ENCODE measurements at regions not wholly inside any gene's neighbourhood (a gene's known extent, or its start where the extent isn't known, plus 50 kb on each side); places are given as distances from the start of the nearest gene placed in this dataset.

- peaks cover 9% of the 10 kb centered on the region for H3K4me1 Mint-ChIP-seq (ENCODE audit: low read depth, unreplicated experiment)
- peaks cover 11% of the 10 kb centered on the region for H3K36me3 Mint-ChIP-seq (ENCODE audit: insufficient read depth, unreplicated experiment)
- H3K27me3 Mint-ChIP-seq (ENCODE audit: insufficient read depth, unreplicated experiment), result no peaks in the 10 kb centered on the region
- POLR2A ChIA-PET, result no interaction called here
- H3K9me3 ChIP-seq, result no peaks in the 10 kb centered on the region
- TF ChIP-seq CTCF (IDR thresholded peaks at IDR 0.05; ENCODE audit: insufficient read depth in 1 of 2, low read depth in 1 of 2, low read length in 1 of 2, severe bottlenecking in 1 of 2, unreplicated experiment in 1 of 2), result no peak
- no peak overlapping the region for H3K27ac Mint-ChIP-seq (ENCODE audit: unreplicated experiment)
- H3K27me3 ChIP-seq (replicated peaks; ENCODE audit: control insufficient read depth, insufficient read depth, low read length), result no peaks in the 10 kb centered on the region
- DNase-seq, result no peak
- H3K36me3 ChIP-seq (ENCODE audit: control insufficient read depth, insufficient read depth, low read length), result no peaks in the 10 kb centered on the region
- intact Hi-C loops (cut with micrococcal nuclease; ENCODE audit: unreplicated experiment), result no loop called here
- no peaks in the 10 kb centered on the region for H3K9me3 Mint-ChIP-seq (ENCODE audit: unreplicated experiment)
- CTCF ChIA-PET, result no interaction called here
- no peak overlapping the region for H3K4me3 Mint-ChIP-seq (ENCODE audit: unreplicated experiment)
- BruUV-seq (replicated peaks), result no TSS peak
- H3K4me3 ChIP-seq (ENCODE audit: low read depth, low read length), result no peak overlapping the region
- no peaks in the 10 kb centered on the region for H3K4me1 ChIP-seq
Measured at GRCh38 chr4:56149591-56149990, 200.8 kb downstream of the CEP135 start.

GRCh38 chr4:56148428-56148827 lies 199.7 kb downstream of the CEP135 start:
- Mint-ChIP-seq H3K27ac (ENCODE audit: unreplicated experiment) (no peak overlapping the region), H3K4me3 (ENCODE audit: unreplicated experiment) (no peak overlapping the region), H3K4me1 (ENCODE audit: low read depth, unreplicated experiment) (peaks cover 2% of the 10 kb centered on the region), H3K9me3 (ENCODE audit: unreplicated experiment) (no peaks in the 10 kb centered on the region), H3K27me3 (ENCODE audit: insufficient read depth, unreplicated experiment) (no peaks in the 10 kb centered on the region), H3K36me3 (ENCODE audit: insufficient read depth, unreplicated experiment) (peaks cover 8% of the 10 kb centered on the region)
- no peaks in the 10 kb centered on the region for H3K27me3 ChIP-seq (replicated peaks; ENCODE audit: control insufficient read depth, insufficient read depth, low read length)
- TF ChIP-seq CTCF (IDR thresholded peaks at IDR 0.05; ENCODE audit: insufficient read depth in 1 of 2, low read depth in 1 of 2, low read length in 1 of 2, severe bottlenecking in 1 of 2, unreplicated experiment in 1 of 2), result no peak
- no peak overlapping the region for H3K4me3 ChIP-seq (ENCODE audit: low read depth, low read length)
- ChIA-PET CTCF (no interaction called here), POLR2A (no interaction called here)
- no peak for DNase-seq
- H3K4me1 ChIP-seq, result no peaks in the 10 kb centered on the region
- no peaks in the 10 kb centered on the region for H3K9me3 ChIP-seq
- H3K36me3 ChIP-seq (ENCODE audit: control insufficient read depth, insufficient read depth, low read length), result no peaks in the 10 kb centered on the region
- no TSS peak for BruUV-seq (replicated peaks)
- intact Hi-C loops (cut with micrococcal nuclease; ENCODE audit: unreplicated experiment), result no loop called here

GRCh38 chr4:56147371-56147770 lies 198.6 kb downstream of the CEP135 start:
- Mint-ChIP-seq H3K9me3 (ENCODE audit: unreplicated experiment) (no peaks in the 10 kb centered on the region), H3K27ac (ENCODE audit: unreplicated experiment) (no peak overlapping the region), H3K4me3 (ENCODE audit: unreplicated experiment) (no peak overlapping the region), H3K4me1 (ENCODE audit: low read depth, unreplicated experiment) (no peaks in the 10 kb centered on the region), H3K36me3 (ENCODE audit: insufficient read depth, unreplicated experiment) (peaks cover 6% of the 10 kb centered on the region), H3K27me3 (ENCODE audit: insufficient read depth, unreplicated experiment) (no peaks in the 10 kb centered on the region)
- H3K4me1 ChIP-seq, result no peaks in the 10 kb centered on the region
- H3K36me3 ChIP-seq (ENCODE audit: control insufficient read depth, insufficient read depth, low read length), result no peaks in the 10 kb centered on the region
- no peaks in the 10 kb centered on the region for H3K27me3 ChIP-seq (replicated peaks; ENCODE audit: control insufficient read depth, insufficient read depth, low read length)
- H3K9me3 ChIP-seq, result no peaks in the 10 kb centered on the region
- ChIA-PET CTCF (no interaction called here), POLR2A (no interaction called here)
- no peak for TF ChIP-seq CTCF (IDR thresholded peaks at IDR 0.05; ENCODE audit: insufficient read depth in 1 of 2, low read depth in 1 of 2, low read length in 1 of 2, severe bottlenecking in 1 of 2, unreplicated experiment in 1 of 2)
- intact Hi-C loops (cut with micrococcal nuclease; ENCODE audit: unreplicated experiment), result no loop called here
- no TSS peak for BruUV-seq (replicated peaks)
- H3K4me3 ChIP-seq (ENCODE audit: low read depth, low read length), result no peak overlapping the region
- DNase-seq, result no peak

All from Caco-2 (cell line).